NCI-H2029 (cell line): ENCODE measurements at regions not wholly inside any gene's neighbourhood (a gene's known extent, or its start where the extent isn't known, plus 50 kb on each side); places are given as distances from the start of the nearest gene placed in this dataset.

ENCODE experiments used
- DNase-seq: peaks from one replicate; lab custom pipeline; 2025; lab: John Stamatoyannopoulos, UW

DNA sequence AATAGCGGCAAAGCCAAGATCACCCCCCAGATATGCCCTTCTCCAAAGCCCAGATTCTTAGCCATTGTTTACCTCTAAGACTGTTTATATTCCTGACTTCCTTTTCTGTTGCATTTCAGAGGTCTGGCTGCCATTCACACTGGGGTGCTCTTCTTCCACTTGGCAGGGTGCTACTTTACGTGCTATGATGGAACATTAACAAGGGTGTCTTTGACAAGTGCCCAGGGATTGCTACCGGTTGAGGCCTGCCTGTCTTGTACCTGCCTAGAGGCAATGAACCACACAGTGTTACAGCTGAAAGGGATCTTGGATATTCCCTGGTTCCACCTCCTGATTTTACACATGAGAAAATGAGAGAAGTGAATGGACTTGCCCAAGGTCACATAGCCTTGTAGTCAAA, 352.1 kb upstream of the KIF2A start:
- DNase-seq: no peak

DNA sequence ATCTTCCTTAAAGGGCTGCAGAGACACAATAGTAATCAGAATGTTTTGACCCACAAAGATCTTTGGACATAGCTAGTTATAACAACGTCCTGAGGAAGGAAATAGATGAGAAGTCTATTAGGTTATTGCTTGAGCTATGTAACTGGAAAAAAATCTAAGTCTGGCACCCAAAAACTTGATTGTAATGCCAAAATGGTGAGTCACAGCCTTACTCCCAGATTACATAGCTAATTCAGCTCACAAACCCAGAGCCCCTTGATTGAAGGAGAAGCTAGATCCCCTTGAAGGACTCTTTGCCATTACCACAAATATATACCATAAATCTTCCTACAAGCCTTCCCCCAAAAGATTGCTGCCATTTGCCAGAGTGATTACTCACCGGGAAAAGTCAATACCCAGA, 341.8 kb upstream of the KIF2A start:
- no peak for DNase-seq

DNA sequence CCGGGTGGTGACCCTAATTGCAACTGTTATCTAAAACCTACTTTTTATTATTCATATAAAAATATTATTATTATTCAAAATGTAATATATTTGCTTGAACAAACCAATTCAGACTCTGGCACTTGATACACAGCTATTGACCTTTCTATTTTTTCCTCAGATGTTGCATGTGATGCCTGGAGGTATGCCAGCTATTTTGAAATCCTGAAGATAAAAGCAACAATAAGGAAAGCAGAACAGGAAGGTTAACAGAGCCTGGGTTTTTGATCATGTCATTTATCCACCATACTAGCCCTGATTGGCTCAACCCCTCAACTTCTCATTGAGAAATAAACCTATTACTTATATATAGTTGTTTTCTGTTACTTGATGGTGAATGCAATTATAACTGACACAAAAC, 340.9 kb upstream of the KIF2A start:
- DNase-seq: no peak

DNA sequence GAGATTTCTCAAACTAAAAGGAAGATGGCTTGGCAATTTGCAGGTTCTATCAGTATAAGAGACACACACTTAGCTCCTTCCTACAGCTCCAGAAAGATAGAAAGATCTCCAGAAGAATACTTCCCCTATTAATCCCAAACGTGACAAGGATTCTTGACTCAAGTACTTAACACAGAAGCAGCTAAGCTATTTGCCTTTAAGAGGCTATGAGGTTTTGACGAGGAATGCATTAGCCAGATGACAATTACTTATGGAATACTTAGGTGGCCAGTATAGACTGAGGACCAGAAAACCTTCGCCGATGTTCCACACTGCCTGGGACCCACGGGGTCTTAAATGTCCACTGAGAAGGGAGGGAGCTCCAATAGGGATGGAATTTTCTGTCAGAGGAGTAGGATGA, 340.5 kb upstream of the KIF2A start:
- no peak for DNase-seq

GRCh38 chr5:61966296-61966955, 339.6 kb upstream of the KIF2A start:
- no peak for DNase-seq

GRCh38 chr5:61966997-61967396, 339.0 kb upstream of the KIF2A start:
- no peak for DNase-seq

GRCh38 chr5:61967681-61968080, 338.3 kb upstream of the KIF2A start:
- DNase-seq: no peak

DNA sequence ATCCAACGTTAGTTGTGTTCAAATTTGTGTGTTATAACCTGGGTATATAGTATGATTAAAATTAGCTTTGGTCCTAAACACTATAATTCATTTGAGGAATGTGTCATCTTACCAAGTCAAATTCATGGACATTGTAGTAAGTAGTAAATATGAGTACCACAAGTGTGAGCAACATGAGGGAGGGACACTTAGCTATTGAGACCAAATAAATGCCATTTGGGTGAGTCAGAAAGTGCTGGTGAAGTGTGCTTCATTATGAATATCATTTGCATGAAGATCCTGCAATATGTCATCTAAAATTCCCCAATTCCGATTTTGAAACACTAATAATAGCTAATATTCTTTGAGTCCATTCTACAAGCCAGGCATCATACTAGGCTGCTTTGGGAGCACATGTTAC, 336.7 kb upstream of the KIF2A start:
- no peak for DNase-seq

DNA sequence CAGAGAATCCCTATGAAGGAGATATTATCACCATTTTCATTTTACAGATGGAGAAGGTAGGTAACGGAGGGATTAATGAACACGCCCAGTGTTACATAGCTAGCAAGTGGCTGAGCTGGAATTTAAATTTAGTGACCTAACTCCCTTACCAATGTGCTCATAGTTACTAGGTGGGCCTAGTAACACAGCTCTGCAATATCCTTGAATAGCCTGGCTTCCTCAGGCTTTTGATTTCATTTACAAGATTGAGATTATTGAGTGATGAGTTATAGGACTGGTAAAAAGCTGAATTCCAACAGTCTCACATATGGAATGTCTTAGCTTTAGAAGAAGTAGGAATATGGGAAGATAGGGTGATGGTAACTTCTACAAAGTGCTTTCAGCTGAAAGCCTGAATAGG, 336.3 kb upstream of the KIF2A start:
- no peak for DNase-seq

GRCh38 chr5:61970218-61970617, 335.8 kb upstream of the KIF2A start:
- no peak for DNase-seq

DNA sequence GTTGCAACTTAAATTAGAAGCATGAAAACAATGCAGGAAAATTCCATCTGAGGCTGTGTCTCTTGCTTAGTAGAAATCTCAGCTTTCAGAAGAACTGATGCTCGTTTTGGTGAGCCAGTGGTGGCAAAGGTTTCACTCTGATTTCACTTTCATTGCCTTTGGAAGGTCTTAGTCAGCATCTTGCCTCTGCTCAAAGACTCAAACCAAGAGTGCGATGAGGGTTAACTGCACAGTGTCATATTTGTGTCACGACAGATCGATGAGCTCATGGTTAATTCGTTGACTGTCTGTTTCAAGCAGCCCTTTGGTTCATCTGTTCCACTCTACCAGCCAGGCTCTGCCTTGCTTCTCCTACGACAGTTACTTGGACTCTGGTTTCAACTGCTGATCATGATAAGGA, 331.3 kb upstream of the KIF2A start:
- no peak for DNase-seq

DNA sequence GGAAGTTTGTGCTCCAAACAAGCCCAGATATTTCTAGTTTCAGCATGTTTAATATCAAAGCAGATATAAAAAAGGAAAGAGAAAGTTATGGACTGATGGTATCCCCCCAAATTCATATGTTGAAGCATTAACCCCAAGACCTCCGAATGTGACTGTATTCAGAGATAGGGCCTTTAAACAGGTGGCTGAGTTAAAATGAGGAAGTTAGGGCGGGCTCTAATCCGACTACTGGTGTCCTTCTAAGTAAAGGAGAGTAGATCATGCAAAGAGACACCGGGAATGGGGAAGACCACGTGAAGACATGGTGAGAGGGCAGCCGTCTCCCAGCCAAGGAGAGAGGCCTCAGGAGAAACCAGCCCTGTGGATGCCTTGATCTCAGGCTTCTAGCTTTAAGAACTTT, 324.1 kb upstream of the KIF2A start:
- no peak for DNase-seq

DNA sequence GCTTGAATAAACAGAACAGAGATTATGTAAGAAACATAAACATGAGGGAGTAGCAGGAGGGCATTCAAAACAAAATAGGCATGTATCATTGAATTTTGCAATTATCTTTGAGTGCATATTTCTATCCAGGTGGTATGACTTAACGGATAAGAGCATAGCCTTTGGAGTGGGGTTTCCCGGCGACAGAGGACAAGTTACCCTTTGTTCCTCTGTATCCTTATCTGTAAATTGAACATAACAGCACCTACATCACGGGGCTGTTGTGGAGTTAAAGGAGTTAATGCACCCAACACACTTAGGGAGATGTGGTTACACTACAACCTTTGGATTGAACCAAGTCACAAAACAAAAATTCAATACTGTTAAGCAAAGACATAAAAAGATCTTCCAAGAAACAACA, 314.6 kb upstream of the KIF2A start:
- DNase-seq: no peak

GRCh38 chr5:61991866-61992265, 314.1 kb upstream of the KIF2A start:
- no peak for DNase-seq

GRCh38 chr5:61993295-61993927, 312.6 kb upstream of the KIF2A start:
- no peak for DNase-seq

GRCh38 chr5:61994171-61994570, 311.8 kb upstream of the KIF2A start:
- no peak for DNase-seq

DNA sequence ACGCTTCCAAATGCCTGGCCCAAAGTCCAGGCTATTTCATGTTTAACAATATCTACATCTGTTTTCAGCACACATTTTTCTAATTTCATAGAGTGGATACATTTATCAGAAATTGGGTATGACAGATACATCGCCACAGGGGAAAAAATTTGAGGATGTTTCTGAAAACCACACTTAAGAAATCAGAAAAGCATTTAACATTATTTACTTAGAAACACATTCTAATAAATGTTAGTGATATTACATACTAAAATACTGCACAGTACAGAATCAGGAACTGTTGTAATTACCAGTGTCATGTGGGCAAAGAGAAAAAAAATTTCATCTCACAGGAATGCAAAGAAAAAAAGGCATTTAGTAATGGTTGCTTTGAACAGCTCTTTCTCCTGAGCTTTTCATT, 310.5 kb upstream of the KIF2A start:
- no peak for DNase-seq

- DNase-seq: no peak
Observed at GRCh38 chr5:61999371-61999770, 306.6 kb upstream of the KIF2A start.

DNA sequence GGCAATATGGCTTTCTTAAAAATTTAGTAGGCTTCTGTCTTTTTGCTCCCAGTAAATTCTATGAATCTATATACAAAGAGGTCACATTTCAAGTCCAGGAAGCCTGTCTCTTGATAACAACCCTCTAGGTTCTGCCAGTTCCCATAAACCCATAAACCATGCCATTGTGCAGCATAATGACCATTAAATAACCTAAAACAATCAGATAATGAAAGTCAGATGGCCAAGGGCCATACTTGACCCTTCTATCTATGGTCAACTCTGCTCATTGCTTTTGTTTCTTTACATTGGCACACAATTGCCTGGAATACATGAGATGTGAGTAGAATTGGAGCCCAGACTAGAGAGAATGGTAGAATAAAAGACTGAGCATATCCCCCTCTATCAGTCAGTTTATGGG, 305.4 kb upstream of the KIF2A start:
- no peak for DNase-seq

- no peak for DNase-seq
Observed at GRCh38 chr5:62001640-62002039, 304.4 kb upstream of the KIF2A start.

- DNase-seq: no peak
Observed at GRCh38 chr5:62002436-62002835, 303.6 kb upstream of the KIF2A start.

- DNase-seq: no peak
Observed at GRCh38 chr5:62005551-62005950, 300.5 kb upstream of the KIF2A start.

DNA sequence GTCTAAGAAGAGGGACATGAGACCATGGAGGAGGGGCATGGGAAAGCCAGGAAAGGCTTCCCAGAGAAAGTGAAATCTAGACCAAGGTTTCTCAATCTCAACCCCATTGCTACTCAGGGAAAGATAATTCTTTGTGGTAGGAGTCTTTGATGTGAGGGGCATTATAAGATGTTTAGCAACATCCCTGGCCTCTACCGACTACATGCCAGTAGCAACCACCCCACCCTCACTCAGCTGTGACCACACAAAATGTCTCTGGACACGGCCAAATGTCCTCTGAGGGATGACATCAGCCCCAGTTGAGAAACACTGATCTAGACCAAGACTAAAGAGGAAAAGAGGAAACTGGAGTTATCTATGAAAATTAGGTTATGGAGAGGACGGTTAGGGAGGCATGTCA, 298.5 kb upstream of the KIF2A start:
- no peak for DNase-seq

DNA sequence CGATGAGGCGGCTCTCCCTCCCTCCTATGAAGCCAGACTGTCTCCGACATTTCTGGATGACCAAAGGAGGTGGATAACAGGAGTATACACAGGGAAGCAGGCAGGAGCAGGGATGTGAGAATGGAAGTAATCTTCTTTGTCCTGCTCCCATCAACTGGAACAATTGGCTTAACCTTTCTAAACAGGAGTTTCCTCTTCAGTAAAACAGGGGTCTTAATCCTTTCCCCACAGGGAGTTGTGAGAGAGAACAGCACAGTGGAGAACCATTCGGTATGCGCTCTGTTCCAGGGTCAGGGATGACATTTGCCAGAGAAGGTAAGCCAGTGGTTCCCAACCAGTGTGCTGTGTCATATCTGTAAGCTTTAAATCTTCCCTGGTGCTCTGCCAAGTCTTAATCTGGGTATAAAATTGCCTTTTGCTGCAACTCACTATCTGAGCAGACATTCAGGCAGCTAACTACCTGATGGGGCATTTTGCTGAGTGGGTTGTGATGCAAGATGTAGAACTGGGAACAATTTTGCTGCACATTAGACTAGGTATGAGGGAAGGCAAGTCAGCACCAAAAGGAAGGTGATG, 294.8 kb upstream of the KIF2A start:
- DNase-seq: no peak
